ENCODE measurements at regions not wholly inside any gene's neighbourhood (a gene's known extent, or its start where the extent isn't known, plus 50 kb on each side); places are given as distances from the start of the nearest gene placed in this dataset.

DNA sequence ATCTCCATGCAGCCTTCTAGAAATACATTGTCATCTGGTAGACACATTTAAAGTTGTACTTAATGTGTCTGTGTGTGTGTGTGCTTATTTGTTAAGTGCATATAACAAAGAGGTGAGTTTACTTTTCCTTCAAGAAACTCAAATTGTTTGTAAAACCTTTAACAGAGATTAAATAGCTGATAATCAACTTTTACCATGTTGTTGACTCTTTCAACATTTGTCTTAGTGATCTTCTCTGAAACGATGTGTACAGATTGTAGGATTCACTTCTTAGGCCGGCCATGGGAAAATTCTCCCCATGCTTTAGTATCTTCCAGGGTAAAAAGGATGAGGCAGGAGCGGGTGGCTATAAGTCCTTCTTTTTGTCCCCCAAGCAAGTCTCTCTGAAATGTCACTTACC, 292.9 kb upstream of the MAF start:
- H3K27ac ChIP-seq (ENCODE audit: low read depth in 1 of 2, low read length in 2 of 2) = no peak overlapping the region
- H3K36me3 Mint-ChIP-seq (ENCODE audit: low read depth) = no peaks in the 10 kb centered on the region
- no peaks in the 10 kb centered on the region for H3K4me1 ChIP-seq (ENCODE audit: insufficient read depth, low read length)
- no peak overlapping the region for H3K4me3 Mint-ChIP-seq
- no peak overlapping the region for H3K4me3 ChIP-seq (ENCODE audit: low read length)
- no peaks in the 10 kb centered on the region for H3K9me3 Mint-ChIP-seq
- TF ChIP-seq, protein P1, sequence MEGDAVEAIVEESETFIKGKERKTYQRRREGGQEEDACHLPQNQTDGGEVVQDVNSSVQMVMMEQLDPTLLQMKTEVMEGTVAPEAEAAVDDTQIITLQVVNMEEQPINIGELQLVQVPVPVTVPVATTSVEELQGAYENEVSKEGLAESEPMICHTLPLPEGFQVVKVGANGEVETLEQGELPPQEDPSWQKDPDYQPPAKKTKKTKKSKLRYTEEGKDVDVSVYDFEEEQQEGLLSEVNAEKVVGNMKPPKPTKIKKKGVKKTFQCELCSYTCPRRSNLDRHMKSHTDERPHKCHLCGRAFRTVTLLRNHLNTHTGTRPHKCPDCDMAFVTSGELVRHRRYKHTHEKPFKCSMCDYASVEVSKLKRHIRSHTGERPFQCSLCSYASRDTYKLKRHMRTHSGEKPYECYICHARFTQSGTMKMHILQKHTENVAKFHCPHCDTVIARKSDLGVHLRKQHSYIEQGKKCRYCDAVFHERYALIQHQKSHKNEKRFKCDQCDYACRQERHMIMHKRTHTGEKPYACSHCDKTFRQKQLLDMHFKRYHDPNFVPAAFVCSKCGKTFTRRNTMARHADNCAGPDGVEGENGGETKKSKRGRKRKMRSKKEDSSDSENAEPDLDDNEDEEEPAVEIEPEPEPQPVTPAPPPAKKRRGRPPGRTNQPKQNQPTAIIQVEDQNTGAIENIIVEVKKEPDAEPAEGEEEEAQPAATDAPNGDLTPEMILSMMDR (IDR thresholded peaks at IDR 0.05) = no peak
- H3K27me3 ChIP-seq (ENCODE audit: control insufficient read depth in 1 of 2, insufficient read depth in 2 of 2, low read length in 2 of 2) = peaks cover 0 to 2% of the 10 kb centered on the region in 2 experiments
- no peaks in the 10 kb centered on the region for H3K27me3 Mint-ChIP-seq
- no peaks in the 10 kb centered on the region for H3K9me3 ChIP-seq (ENCODE audit: control insufficient read depth in 1 of 2, insufficient read depth in 1 of 2, low read length in 2 of 2)
- DNase-seq (no peak), ATAC-seq (ENCODE audit: poor library complexity) (no peak)
- H3K27ac Mint-ChIP-seq = no peak overlapping the region
- POLR2A ChIA-PET = no interaction called here
- intact Hi-C loops (cut with DNase I, micrococcal nuclease) = no loop called here
- no peaks in the 10 kb centered on the region for H3K4me1 Mint-ChIP-seq (ENCODE audit: low read depth)
- CTCF ChIA-PET = no interaction called here
- no peaks in the 10 kb centered on the region for H3K36me3 ChIP-seq (ENCODE audit: insufficient read depth, low read length)

DNA sequence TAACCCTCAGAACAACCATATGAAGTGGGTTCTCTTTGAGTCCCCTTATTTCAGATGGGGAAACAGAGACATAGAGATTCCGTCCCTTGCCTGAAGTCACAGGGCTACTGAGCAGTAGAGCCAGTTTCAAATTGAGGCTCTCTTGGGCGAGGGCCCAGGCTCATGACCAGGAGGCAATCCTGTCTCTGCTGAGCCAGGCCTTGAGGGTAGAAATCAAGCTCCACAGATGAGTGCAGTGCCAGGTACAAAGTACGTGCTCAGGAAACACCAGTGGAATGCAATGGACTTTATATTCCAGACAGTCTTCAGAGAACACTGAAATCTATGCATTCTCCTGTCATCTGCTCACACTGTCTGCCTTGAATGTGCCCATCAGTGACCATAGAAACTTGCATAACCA, 291.7 kb upstream of the MAF start:
- Histone ChIP-seq H3K4me1 (ENCODE audit: insufficient read depth, low read length) (no peaks in the 10 kb centered on the region), H3K9me3 (ENCODE audit: control insufficient read depth in 1 of 2, insufficient read depth in 1 of 2, low read length in 2 of 2) (no peaks in the 10 kb centered on the region), H3K4me3 (ENCODE audit: low read length) (no peak overlapping the region), H3K27me3 (ENCODE audit: control insufficient read depth in 1 of 2, insufficient read depth in 2 of 2, low read length in 2 of 2) (peaks cover 0 to 2% of the 10 kb centered on the region in 2 experiments), H3K36me3 (ENCODE audit: insufficient read depth, low read length) (no peaks in the 10 kb centered on the region), H3K27ac (ENCODE audit: low read depth in 1 of 2, low read length in 2 of 2) (no peak overlapping the region)
- ChIA-PET POLR2A (no interaction called here), CTCF (no interaction called here)
- intact Hi-C loops (cut with DNase I, micrococcal nuclease) = no loop called here
- Mint-ChIP-seq H3K4me1 (ENCODE audit: low read depth) (no peaks in the 10 kb centered on the region), H3K9me3 (no peaks in the 10 kb centered on the region), H3K4me3 (no peak overlapping the region), H3K27me3 (no peaks in the 10 kb centered on the region), H3K36me3 (ENCODE audit: low read depth) (no peaks in the 10 kb centered on the region), H3K27ac (no peak overlapping the region)
- DNase-seq (no peak), ATAC-seq (ENCODE audit: poor library complexity) (no peak)
- TF ChIP-seq, protein P1 (IDR thresholded peaks at IDR 0.05) = no peak

DNA sequence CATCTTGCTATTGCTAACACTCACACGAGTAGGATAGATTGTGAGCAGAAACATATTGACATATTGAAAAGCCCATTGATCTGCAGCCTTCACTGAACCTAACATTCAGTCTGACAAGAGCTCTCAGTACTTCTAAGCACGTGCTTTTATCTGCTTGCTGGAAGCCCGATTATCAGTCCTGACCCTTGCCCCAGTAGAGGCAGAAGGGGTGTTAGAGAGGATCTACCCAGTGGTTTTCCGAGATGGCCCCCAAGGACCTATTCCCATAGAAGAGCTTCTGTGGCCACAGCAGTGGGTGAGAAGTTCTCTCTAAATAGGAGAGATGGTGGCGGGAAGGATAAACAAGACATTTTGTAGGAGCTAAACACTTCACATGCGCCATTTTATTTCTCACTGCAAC, 290.9 kb upstream of the MAF start:
- Mint-ChIP-seq H3K27ac (no peak overlapping the region), H3K9me3 (no peaks in the 10 kb centered on the region), H3K27me3 (no peaks in the 10 kb centered on the region), H3K4me3 (no peak overlapping the region), H3K36me3 (ENCODE audit: low read depth) (no peaks in the 10 kb centered on the region), H3K4me1 (ENCODE audit: low read depth) (no peaks in the 10 kb centered on the region)
- Histone ChIP-seq H3K4me3 (ENCODE audit: low read length) (no peak overlapping the region), H3K27ac (ENCODE audit: low read depth in 1 of 2, low read length in 2 of 2) (no peak overlapping the region), H3K27me3 (ENCODE audit: control insufficient read depth in 1 of 2, insufficient read depth in 2 of 2, low read length in 2 of 2) (peaks cover 0 to 2% of the 10 kb centered on the region in 2 experiments), H3K4me1 (ENCODE audit: insufficient read depth, low read length) (no peaks in the 10 kb centered on the region), H3K36me3 (ENCODE audit: insufficient read depth, low read length) (no peaks in the 10 kb centered on the region), H3K9me3 (ENCODE audit: control insufficient read depth in 1 of 2, insufficient read depth in 1 of 2, low read length in 2 of 2) (no peaks in the 10 kb centered on the region)
- no peak for DNase-seq
- TF ChIP-seq, protein P1 (IDR thresholded peaks at IDR 0.05) = no peak
- CTCF ChIA-PET = no interaction called here
- intact Hi-C loops (cut with DNase I, micrococcal nuclease) = no loop called here
- ATAC-seq (ENCODE audit: poor library complexity) = no peak
- POLR2A ChIA-PET = no interaction called here

All from CD4-positive, alpha-beta T cell (primary cell).